H1 (cell line): ENCODE measurements at regions not wholly inside any gene's neighbourhood (a gene's known extent, or its start where the extent isn't known, plus 50 kb on each side); places are given as distances from the start of the nearest gene placed in this dataset.

ENCODE experiments used
- CTCF ChIA-PET: fragments of 300-600 bp; sonication (Branson Sonifier 250); formaldehyde crosslinking; loops from one replicate; lab custom pipeline; 2021; ENCODE audit not compliant: partially characterized antibody; lab: Charles Lee
- POLR2A ChIA-PET: fragments of 300-600 bp; sonication (Branson Sonifier 250); formaldehyde crosslinking; loops from one replicate; lab custom pipeline; 2021; ENCODE audit warnings: inconsistent platforms; ENCODE audit not compliant: partially characterized antibody; lab: Charles Lee
- DNase-seq, 2 experiments: peaks; one replicate each; pipeline versions ENCODE4 v3.0.0 to v3.0.0-alpha.2; 2010 to 2022; ENCODE audit warnings: low spot score in 2 of 2, low read depth in 1 of 2, mixed read lengths in 1 of 2
- FAIRE-seq: peaks from 2 replicates; lab custom pipeline; 2011; peaks lifted over from hg19 to GRCh38; lab: Jason Lieb, UNC
- H2AFZ ChIP-seq: 2 replicates; pipeline ENCODE4 v1.8.1; 2012; ENCODE audit warnings: low read length, inconsistent platforms
- H2AK5ac ChIP-seq: 2 replicates; pipeline ENCODE4 v1.6.1; 2013; ENCODE audit warnings: low read depth, low read length
- H2BK120ac ChIP-seq: replicated peaks from 2 replicates; pipeline ENCODE3; 2013; ENCODE audit warnings: low read depth, low read length, inconsistent platforms
- H2BK12ac ChIP-seq: 2 replicates; pipeline ENCODE4 v1.6.1; 2013; ENCODE audit warnings: low read depth, low read length
- H2BK15ac ChIP-seq: 2 replicates; pipeline ENCODE4 v1.6.1; 2013; ENCODE audit warnings: low read length
- H2BK20ac ChIP-seq: 2 replicates; pipeline ENCODE4 v1.6.1; 2013; ENCODE audit warnings: low read length
- H2BK5ac ChIP-seq: 2 replicates; pipeline ENCODE4 v1.6.1; 2013; ENCODE audit warnings: low read depth, low read length
- H3K14ac ChIP-seq: 2 replicates; pipeline ENCODE4 v1.6.1; 2013; ENCODE audit warnings: inconsistent platforms; ENCODE audit not compliant: insufficient read length
- H3K18ac ChIP-seq: 2 replicates; pipeline ENCODE4 v1.6.1; 2013; ENCODE audit warnings: low read length; ENCODE audit errors: extremely low read depth
- H3K23ac ChIP-seq: 2 replicates; pipeline ENCODE4 v1.6.1; 2013; ENCODE audit warnings: inconsistent platforms; ENCODE audit not compliant: insufficient read length
- H3K23me2 ChIP-seq: 2 replicates; pipeline ENCODE4 v1.6.1; 2013; ENCODE audit warnings: low read depth, low read length
- H3K27ac ChIP-seq: 2 replicates; pipeline ENCODE4 v1.6.1; 2011; ENCODE audit warnings: low read depth, low read length, inconsistent platforms
- H3K27me3 ChIP-seq, 4 experiments: replicated peaks in 1 of 4; 1 replicate in 1 of 4; 2 replicates in 3 of 4; pipeline versions ENCODE4 v1.6.1 to v1.8.1; 2011 to 2013; ENCODE audit warnings: low read length in 3 of 4, mild to moderate bottlenecking in 3 of 4, inconsistent platforms in 2 of 4, mixed read lengths in 2 of 4, moderate library complexity in 1 of 4; ENCODE audit not compliant: control insufficient read depth in 3 of 4, insufficient read depth in 3 of 4; ENCODE audit errors: extremely low read depth in 1 of 4
- H3K36me3 ChIP-seq, 4 experiments: 2 replicates each; pipeline versions ENCODE4 v1.6.1 to v1.8.1; 2011 to 2013; ENCODE audit warnings: mild to moderate bottlenecking in 4 of 4, low read length in 3 of 4, moderate library complexity in 2 of 4, control low read depth in 1 of 4, inconsistent platforms in 1 of 4; ENCODE audit not compliant: insufficient read depth in 4 of 4, control insufficient read depth in 2 of 4
- H3K4ac ChIP-seq: replicated peaks from 2 replicates; pipeline ENCODE3; 2013; ENCODE audit warnings: low read length, low read depth, mixed read lengths, inconsistent platforms; ENCODE audit not compliant: insufficient read length
- H3K4me1 ChIP-seq, 4 experiments: replicated peaks in 1 of 4; 1 replicate in 1 of 4; 2 replicates in 3 of 4; pipeline versions ENCODE4 v1.6.1 to v1.8.1; 2011 to 2013; ENCODE audit warnings: low read length in 3 of 4, inconsistent platforms in 2 of 4, mixed read lengths in 1 of 4; ENCODE audit not compliant: insufficient read depth in 4 of 4, control insufficient read depth in 3 of 4
- H3K4me2 ChIP-seq, 2 experiments: 2 replicates each; pipeline versions ENCODE4 v1.6.1 to v1.8.1; 2011 to 2013; ENCODE audit warnings: low read depth in 2 of 2, low read length in 2 of 2, control low read depth in 1 of 2, inconsistent platforms in 1 of 2, mild to moderate bottlenecking in 1 of 2; ENCODE audit not compliant: insufficient read depth in 1 of 2
- H3K4me3 ChIP-seq, 4 experiments: fragments of 200-600, 300-600 bp in 1 of 4; sonication (generic), shearing (Covaris generic), sonication (Bioruptor Twin) in 1 of 4; 2 replicates each; pipeline versions ENCODE4 v1.5.1 to v1.8.1; 2011 to 2016; ENCODE audit warnings: low read length in 4 of 4, low read depth in 3 of 4, control low read depth in 2 of 4, inconsistent platforms in 2 of 4, mild to moderate bottlenecking in 2 of 4, mixed read lengths in 1 of 4, moderate library complexity in 1 of 4; ENCODE audit not compliant: insufficient read depth in 2 of 4; ENCODE audit errors: extremely low read depth in 1 of 4
- H3K56ac ChIP-seq: replicated peaks from 2 replicates; pipeline ENCODE3; 2013; ENCODE audit warnings: low read depth, mild to moderate bottlenecking, mixed read lengths, low read length, inconsistent platforms; ENCODE audit not compliant: insufficient read length
- H3K79me1 ChIP-seq: 2 replicates; pipeline ENCODE4 v1.6.1; 2013; ENCODE audit warnings: low read depth, low read length, control low read depth
- H3K79me2 ChIP-seq, 2 experiments: 2 replicates each; pipeline versions ENCODE4 v1.6.1 to v1.8.1; 2012 to 2013; ENCODE audit warnings: low read length in 2 of 2, mild to moderate bottlenecking in 2 of 2, inconsistent platforms in 1 of 2; ENCODE audit not compliant: insufficient read depth in 2 of 2, control insufficient read depth in 1 of 2
- H3K9ac ChIP-seq, 4 experiments: replicated peaks in 1 of 4; 1 replicate in 1 of 4; 2 replicates in 3 of 4; pipeline versions ENCODE4 v1.6.1 to v1.8.1; 2011 to 2013; ENCODE audit warnings: low read depth in 3 of 4, low read length in 3 of 4, control low read depth in 2 of 4, mild to moderate bottlenecking in 2 of 4, moderate library complexity in 2 of 4, inconsistent platforms in 1 of 4; ENCODE audit errors: extremely low read depth in 1 of 4
- H3K9me3 ChIP-seq, 2 experiments: 2 replicates each; pipeline versions ENCODE4 v1.6.1 to v1.8.1; 2012 to 2013; ENCODE audit warnings: mild to moderate bottlenecking in 2 of 2, moderate library complexity in 2 of 2, control low read depth in 1 of 2, inconsistent platforms in 1 of 2, low read depth in 1 of 2, low read length in 1 of 2, mixed read lengths in 1 of 2; ENCODE audit not compliant: insufficient read depth in 2 of 2
- H4K20me1 ChIP-seq, 2 experiments: replicated peaks in 1 of 2; 2 replicates each; pipeline versions ENCODE3 to v1.8.1; 2011 to 2013; ENCODE audit warnings: inconsistent platforms in 2 of 2, low read length in 2 of 2, mild to moderate bottlenecking in 1 of 2; ENCODE audit not compliant: insufficient read depth in 2 of 2, control insufficient read depth in 1 of 2
- H4K5ac ChIP-seq: 2 replicates; pipeline ENCODE4 v1.6.1; 2013; ENCODE audit warnings: low read length, low read depth, mixed read lengths, inconsistent platforms; ENCODE audit not compliant: insufficient read length
- H4K8ac ChIP-seq: 2 replicates; pipeline ENCODE4 v1.8.0; 2013; ENCODE audit warnings: mild to moderate bottlenecking, moderate library complexity, low read length, inconsistent platforms; ENCODE audit not compliant: insufficient read depth; ENCODE audit errors: extremely low read depth
- H4K91ac ChIP-seq: replicated peaks from 2 replicates; pipeline ENCODE3; 2013; ENCODE audit warnings: low read length, mixed read lengths, inconsistent platforms; ENCODE audit not compliant: insufficient read length
- BACH1 ChIP-seq: IDR thresholded peaks from 2 replicates; pipeline ENCODE4 v1.6.1; 2012; ENCODE audit warnings: low read length, improper control_type of control experiment
- CBX8 ChIP-seq: fragments of 300-800, 300-1000 bp; sonication (generic); IDR thresholded peaks from 2 replicates; pipeline ENCODE4 v1.7.1; 2016; ENCODE audit warnings: low read depth, low read length, borderline replicate concordance
- CTBP2 ChIP-seq: IDR thresholded peaks from 2 replicates; pipeline ENCODE4 v1.7.0; 2011; ENCODE audit warnings: borderline replicate concordance, mild to moderate bottlenecking, moderate library complexity, mixed read lengths, low read length; ENCODE audit not compliant: insufficient read depth, insufficient read length
- GABPA ChIP-seq: IDR thresholded peaks from 2 replicates; pipeline ENCODE4 v1.6.1; 2011; ENCODE audit warnings: mild to moderate bottlenecking, low read length, moderate library complexity, borderline replicate concordance; ENCODE audit not compliant: insufficient read depth
- MAFK ChIP-seq: IDR thresholded peaks from 2 replicates; pipeline ENCODE4 v1.6.1; 2012; ENCODE audit warnings: low read depth, mild to moderate bottlenecking, improper control_type of control experiment, low read length
- RAD21 ChIP-seq, 2 experiments: IDR thresholded peaks in 1 of 2; conservative IDR thresholded peaks in 1 of 2; 2 replicates each; pipeline ENCODE4 v1.6.1; 2011; ENCODE audit warnings: low read depth in 2 of 2, low read length in 2 of 2, improper control_type of control experiment in 1 of 2, inconsistent platforms in 1 of 2, mild to moderate bottlenecking in 1 of 2, moderate library complexity in 1 of 2
- TAF1 ChIP-seq: IDR thresholded peaks from 2 replicates; pipeline ENCODE4 v1.6.1; 2011; ENCODE audit warnings: mild to moderate bottlenecking, low read depth, low read length
- WGBS, 2 experiments: shearing (Covaris generic) in 1 of 2; methylation state at CpG; one replicate each; pipeline versions ENCODE4 v1.1.6 to v1.1.7; 2013 to 2015; ENCODE audit warnings: low lambda C conversion rate in 2 of 2, mixed read lengths in 2 of 2, inconsistent platforms in 1 of 2, low coverage in 1 of 2, missing lambda C conversion rate in 1 of 2; ENCODE audit not compliant: insufficient replicate concordance in 2 of 2, insufficient coverage in 1 of 2, insufficient read length in 1 of 2; ENCODE audit errors: extremely low coverage in 1 of 2, missing lambda C conversion rate in 1 of 2; 5-methylcytosine and 5-hydroxymethylcytosine counted together
- TF ChIP-seq, protein P1 (sequence below), 3 experiments: IDR thresholded peaks; 1 replicate in 2 of 3; 2 replicates in 1 of 3; pipeline versions ENCODE4 v1.5.1 to v1.6.1; 2011; ENCODE audit warnings: low read length in 3 of 3, mild to moderate bottlenecking in 3 of 3, inconsistent platforms in 2 of 3, low read depth in 1 of 3, moderate library complexity in 1 of 3; ENCODE audit not compliant: insufficient read depth in 1 of 3; ENCODE audit errors: control extremely low read depth in 1 of 3

DNA sequence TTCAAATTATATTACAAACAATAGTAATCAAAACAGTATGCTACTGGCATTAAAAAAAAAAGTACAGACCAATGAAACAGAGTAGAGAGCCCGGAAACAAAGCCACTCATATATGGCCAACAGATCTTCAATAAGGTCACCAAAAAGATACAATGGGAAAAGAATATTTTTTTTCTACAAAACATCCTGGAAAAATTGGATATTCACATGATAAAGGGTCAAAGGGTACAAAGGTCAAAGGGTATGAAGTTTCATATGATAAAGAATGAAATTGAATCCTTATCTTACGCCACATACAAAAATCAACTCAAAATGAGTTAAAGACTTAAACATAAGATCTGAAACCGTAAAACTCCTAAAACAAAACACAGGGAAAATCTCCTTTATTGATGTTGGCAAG is 168.5 kb upstream of the PELI2 start:
- no peak overlapping the region for H3K18ac ChIP-seq
- no peaks in the 10 kb centered on the region for H3K79me1 ChIP-seq
- no peak overlapping the region for H2BK20ac ChIP-seq
- no peaks in the 10 kb centered on the region for H3K27me3 ChIP-seq
- no peak overlapping the region for H2BK12ac ChIP-seq
- H2AK5ac ChIP-seq = no peak overlapping the region
- H4K5ac ChIP-seq = no peak overlapping the region
- H3K23ac ChIP-seq = no peak overlapping the region
- no peak overlapping the region for H3K4me2 ChIP-seq
- no peaks in the 10 kb centered on the region for H4K20me1 ChIP-seq
- no peak overlapping the region for H3K14ac ChIP-seq
- no peaks in the 10 kb centered on the region for H3K9me3 ChIP-seq
- no peak overlapping the region for H3K9ac ChIP-seq
- WGBS, 2 experiments = 93% methylated on average over 3 of the region's 3 CpGs; no CpG with 5 or more reads in 1 of the 2 experiments
- H2BK15ac ChIP-seq = no peak overlapping the region
- no peak for DNase-seq
- H3K4me3 ChIP-seq = no peak overlapping the region
- H3K23me2 ChIP-seq = no peaks in the 10 kb centered on the region; the same call in 1 of the 2 replicates
- no peak for FAIRE-seq
- no peaks in the 10 kb centered on the region for H3K4me1 ChIP-seq
- H4K8ac ChIP-seq = no peak overlapping the region
- H4K91ac ChIP-seq = no peak overlapping the region
- H3K79me2 ChIP-seq = no peaks in the 10 kb centered on the region
- no peak overlapping the region for H2AFZ ChIP-seq
- no peak overlapping the region for H3K4ac ChIP-seq
- no peak overlapping the region for H3K56ac ChIP-seq
- no peak overlapping the region for H2BK120ac ChIP-seq
- TF ChIP-seq GABPA = no peak
- TF ChIP-seq CTBP2 = no peak
- no peak for TF ChIP-seq RAD21 (IDR thresholded peaks at IDR 0.05 in 1 of 2, conservative IDR thresholded peaks at IDR 0.05 in 1 of 2; ENCODE audit: low read depth in 2 of 2, low read length in 2 of 2)
- no peak for TF ChIP-seq CBX8
- no peak for TF ChIP-seq MAFK
- TF ChIP-seq, protein P1, sequence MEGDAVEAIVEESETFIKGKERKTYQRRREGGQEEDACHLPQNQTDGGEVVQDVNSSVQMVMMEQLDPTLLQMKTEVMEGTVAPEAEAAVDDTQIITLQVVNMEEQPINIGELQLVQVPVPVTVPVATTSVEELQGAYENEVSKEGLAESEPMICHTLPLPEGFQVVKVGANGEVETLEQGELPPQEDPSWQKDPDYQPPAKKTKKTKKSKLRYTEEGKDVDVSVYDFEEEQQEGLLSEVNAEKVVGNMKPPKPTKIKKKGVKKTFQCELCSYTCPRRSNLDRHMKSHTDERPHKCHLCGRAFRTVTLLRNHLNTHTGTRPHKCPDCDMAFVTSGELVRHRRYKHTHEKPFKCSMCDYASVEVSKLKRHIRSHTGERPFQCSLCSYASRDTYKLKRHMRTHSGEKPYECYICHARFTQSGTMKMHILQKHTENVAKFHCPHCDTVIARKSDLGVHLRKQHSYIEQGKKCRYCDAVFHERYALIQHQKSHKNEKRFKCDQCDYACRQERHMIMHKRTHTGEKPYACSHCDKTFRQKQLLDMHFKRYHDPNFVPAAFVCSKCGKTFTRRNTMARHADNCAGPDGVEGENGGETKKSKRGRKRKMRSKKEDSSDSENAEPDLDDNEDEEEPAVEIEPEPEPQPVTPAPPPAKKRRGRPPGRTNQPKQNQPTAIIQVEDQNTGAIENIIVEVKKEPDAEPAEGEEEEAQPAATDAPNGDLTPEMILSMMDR (IDR thresholded peaks at IDR 0.05; ENCODE audit: control extremely low read depth in 1 of 3, insufficient read depth in 1 of 3, low read depth in 1 of 3, low read length in 3 of 3) = no peak
- no peak for TF ChIP-seq TAF1
- no peak for TF ChIP-seq BACH1
- TF ChIP-seq, all 59 proteins: peak for 0
- H3K36me3 ChIP-seq = no peaks in the 10 kb centered on the region
- no peak overlapping the region for H3K27ac ChIP-seq
- H2BK5ac ChIP-seq = no peak overlapping the region
- ChIA-PET POLR2A (no interaction called here), CTCF (no interaction called here)
